Mesothelial cell of epicardium (in vitro differentiated cells): ENCODE measurements at regions not wholly inside any gene's neighbourhood (a gene's known extent, or its start where the extent isn't known, plus 50 kb on each side); places are given as distances from the start of the nearest gene placed in this dataset.
A peak's percentile ranks its signal among the peaks of the same experiment; 100 is the strongest.

ENCODE experiments used
- DNase-seq, 2 experiments: peaks; one replicate each; pipeline ENCODE4 v3.0.0; 2021; ENCODE audit warnings: low spot score in 2 of 2; ENCODE audit not compliant: unreplicated experiment in 2 of 2
- H3K27ac Mint-ChIP-seq: 2 replicates; pipeline ENCODE4 v1.8.0; 2021; ENCODE audit warnings: mixed read lengths
- H3K27me3 Mint-ChIP-seq: 2 replicates; pipeline ENCODE4 v1.8.0; 2021; ENCODE audit warnings: low read depth, mixed read lengths
- H3K36me3 Mint-ChIP-seq: 2 replicates; pipeline ENCODE4 v1.8.0; 2021; ENCODE audit warnings: mixed read lengths
- H3K4me1 Mint-ChIP-seq: 2 replicates; pipeline ENCODE4 v1.8.0; 2021; ENCODE audit warnings: mixed read lengths
- H3K4me3 Mint-ChIP-seq: 2 replicates; pipeline ENCODE4 v1.8.0; 2021; ENCODE audit warnings: mild to moderate bottlenecking, moderate library complexity, mixed read lengths
- H3K9me3 Mint-ChIP-seq: 2 replicates; pipeline ENCODE4 v1.8.0; 2021; ENCODE audit warnings: mixed read lengths
- CTCF ChIP-seq: fragments of 200-600 bp; sonication (generic); IDR thresholded peaks from one replicate; pipeline ENCODE4 v1.5.0; 2021; ENCODE audit warnings: antibody characterized with exemption; ENCODE audit not compliant: unreplicated experiment

- no peak for DNase-seq
- TF ChIP-seq CTCF: no peak
- H3K9me3 Mint-ChIP-seq: peaks cover 9% of the 10 kb centered on the region
- H3K4me1 Mint-ChIP-seq: peaks cover 24% of the 10 kb centered on the region
- H3K36me3 Mint-ChIP-seq: peaks cover 4% of the 10 kb centered on the region
- no peaks in the 10 kb centered on the region for H3K27me3 Mint-ChIP-seq
- H3K27ac Mint-ChIP-seq: no peak overlapping the region
- H3K4me3 Mint-ChIP-seq: no peak overlapping the region
These were observed 168.7 kb upstream of the KCNJ16 start for GRCh38 chr17:69906306-69906705.

- H3K4me1 Mint-ChIP-seq: peaks cover 24% of the 10 kb centered on the region
- H3K9me3 Mint-ChIP-seq: peaks cover 9% of the 10 kb centered on the region
- H3K36me3 Mint-ChIP-seq: peaks cover 4% of the 10 kb centered on the region
- no peak for DNase-seq
- H3K27ac Mint-ChIP-seq: no peak overlapping the region
- no peak overlapping the region for H3K4me3 Mint-ChIP-seq
- H3K27me3 Mint-ChIP-seq: no peaks in the 10 kb centered on the region
- TF ChIP-seq CTCF: no peak
These were observed 167.7 kb upstream of the KCNJ16 start for GRCh38 chr17:69907132-69907847.

- Mint-ChIP-seq H3K27ac (peak overlapping the region; percentile 65), H3K4me1 (peaks cover 39% of the 10 kb centered on the region), H3K9me3 (peaks cover 9% of the 10 kb centered on the region), H3K27me3 (no peaks in the 10 kb centered on the region), H3K36me3 (peaks cover 4% of the 10 kb centered on the region), H3K4me3 (no peak overlapping the region)
- DNase-seq: no peak
- no peak for TF ChIP-seq CTCF
These were observed 166.2 kb upstream of the KCNJ16 start for GRCh38 chr17:69908626-69909368.

- peaks cover 9% of the 10 kb centered on the region for H3K9me3 Mint-ChIP-seq
- peaks cover 45% of the 10 kb centered on the region for H3K4me1 Mint-ChIP-seq
- TF ChIP-seq CTCF: no peak
- DNase-seq: no peak
- H3K27ac Mint-ChIP-seq: no peak overlapping the region
- peaks cover 4% of the 10 kb centered on the region for H3K36me3 Mint-ChIP-seq
- no peak overlapping the region for H3K4me3 Mint-ChIP-seq
- no peaks in the 10 kb centered on the region for H3K27me3 Mint-ChIP-seq
These were observed 165.6 kb upstream of the KCNJ16 start for GRCh38 chr17:69909389-69909788.

GRCh38 chr17:69912805-69913204 lies 162.2 kb upstream of the KCNJ16 start:
- no peak for TF ChIP-seq CTCF
- DNase-seq: no peak
- Mint-ChIP-seq H3K9me3 (peaks cover 9% of the 10 kb centered on the region), H3K4me3 (peak overlapping the region; percentile 43), H3K27me3 (no peaks in the 10 kb centered on the region), H3K36me3 (peaks cover 4% of the 10 kb centered on the region), H3K27ac (peak overlapping the region; percentile 87), H3K4me1 (peaks cover 58% of the 10 kb centered on the region)
